HCT116 (cell line): ENCODE measurements at regions not wholly inside any gene's neighbourhood (a gene's known extent, or its start where the extent isn't known, plus 50 kb on each side); places are given as distances from the start of the nearest gene placed in this dataset.

ENCODE experiments used
- ATAC-seq: fragments of 200-7000 bp; cut with Tn5 transposase; 2 replicates; pipeline ENCODE4 v1.9.1; 2020; ENCODE audit warnings: mild to moderate bottlenecking, moderate library complexity
- BruUV-seq: library from RNA; stranded (reverse); fragments of 400-500 nt; replicated peaks from 2 replicates; lab custom pipeline; 2021; lab: Mats Ljungman, UMichigan
- CTCF ChIA-PET: fragments of 300-600 bp; sonication (Branson Sonifier 250); formaldehyde crosslinking; loops from one replicate; lab custom pipeline; 2021; ENCODE audit warnings: antibody characterized with exemption; lab: Charles Lee
- POLR2A ChIA-PET: fragments of 300-600, 350-600 bp; sonication (Branson Sonifier 250); formaldehyde crosslinking; loops from one replicate; lab custom pipeline; 2021; ENCODE audit warnings: antibody characterized with exemption; lab: Charles Lee
- RAD21 ChIA-PET, 2 experiments: fragments of 300-600 bp; sonication (Branson Sonifier 250); formaldehyde crosslinking; loops; one replicate each; lab custom pipeline; 2023; ENCODE audit warnings: low total read pairs in 2 of 2; ENCODE audit not compliant: uncharacterized antibody in 2 of 2, unreplicated experiment in 2 of 2, low non-redundant PET in 1 of 2; lab: Charles Lee
- DNase-seq: peaks from one replicate; pipeline ENCODE4 v3.0.0-alpha.2; 2010; ENCODE audit warnings: low read depth, low spot score
- H2AFZ ChIP-seq: fragments of 200-600 bp; shearing (Covaris generic), sonication (generic); 2 replicates; pipeline ENCODE4 v1.6.1; 2017; ENCODE audit warnings: low read depth, mixed run types, mixed read lengths, antibody characterized with exemption, low read length; ENCODE audit not compliant: poor library complexity, severe bottlenecking
- H3K27ac ChIP-seq: 2 replicates; pipeline ENCODE4 v1.5.1; 2012; ENCODE audit warnings: low read depth, low read length
- H3K27me3 ChIP-seq: fragments of 200-600 bp; sonication (generic); 2 replicates; pipeline ENCODE4 v1.6.1; 2016; ENCODE audit warnings: mixed run types, low read length, mixed read lengths; ENCODE audit not compliant: insufficient read depth
- H3K36me3 ChIP-seq, 2 experiments: fragments of 200-500 bp in 1 of 2; fragments of 200-600 bp in 1 of 2; sonication (Bioruptor generic) in 1 of 2; sonication (generic) in 1 of 2; 2 replicates each; pipeline versions ENCODE4 v1.5.1 to v1.6.1; 2014 to 2016; ENCODE audit warnings: low read length in 2 of 2, inconsistent platforms in 1 of 2, mixed read lengths in 1 of 2, mixed run types in 1 of 2; ENCODE audit not compliant: insufficient read depth in 2 of 2, control insufficient read depth in 1 of 2
- H3K4me1 ChIP-seq, 2 experiments: fragments of 200-600 bp in 1 of 2; sonication (generic) in 1 of 2; 2 replicates each; pipeline versions ENCODE4 v1.5.1 to v1.6.1; 2012 to 2017; ENCODE audit warnings: low read length in 2 of 2, inconsistent platforms in 1 of 2, mild to moderate bottlenecking in 1 of 2, mixed read lengths in 1 of 2, mixed run types in 1 of 2, moderate library complexity in 1 of 2; ENCODE audit not compliant: insufficient read depth in 2 of 2, control insufficient read depth in 1 of 2
- H3K4me2 ChIP-seq: fragments of 200-600 bp; sonication (generic); 2 replicates; pipeline ENCODE4 v1.6.1; 2017; ENCODE audit warnings: mixed run types, low read length, mixed read lengths
- H3K4me3 ChIP-seq, 2 experiments: fragments of 200-600 bp in 1 of 2; sonication (generic) in 1 of 2; replicated peaks in 1 of 2; 2 replicates each; pipeline ENCODE4 v1.5.1; 2011 to 2016; ENCODE audit warnings: low read length in 2 of 2, control low read depth in 1 of 2, low read depth in 1 of 2, mild to moderate bottlenecking in 1 of 2, mixed read lengths in 1 of 2, mixed run types in 1 of 2
- H3K79me2 ChIP-seq: fragments of 200-600 bp; sonication (generic); 2 replicates; pipeline ENCODE4 v1.6.1; 2017; ENCODE audit warnings: mild to moderate bottlenecking, mixed run types, low read length, moderate library complexity, mixed read lengths; ENCODE audit not compliant: insufficient read depth
- H3K9ac ChIP-seq: fragments of 200-600 bp; sonication (generic); 2 replicates; pipeline ENCODE4 v1.6.1; 2016; ENCODE audit warnings: low read length, mixed read lengths
- H3K9me2 ChIP-seq: fragments of 200-600 bp; sonication (generic), shearing (Covaris generic); 2 replicates; pipeline ENCODE4 v1.6.1; 2017; ENCODE audit warnings: mixed run types, mild to moderate bottlenecking, moderate library complexity; ENCODE audit not compliant: insufficient read depth
- H3K9me3 ChIP-seq, 2 experiments: fragments of 200-500 bp in 1 of 2; fragments of 200-600 bp in 1 of 2; sonication (Bioruptor generic) in 1 of 2; sonication (generic) in 1 of 2; 2 replicates each; pipeline ENCODE4 v1.6.1; 2014 to 2017; ENCODE audit warnings: low read length in 2 of 2, mixed read lengths in 2 of 2, inconsistent platforms in 1 of 2, low read depth in 1 of 2, mild to moderate bottlenecking in 1 of 2, mixed run types in 1 of 2, moderate library complexity in 1 of 2; ENCODE audit not compliant: control insufficient read depth in 1 of 2, insufficient read depth in 1 of 2
- H4K20me1 ChIP-seq: fragments of 200-600 bp; sonication (generic), shearing (Covaris generic); 2 replicates; pipeline ENCODE4 v1.6.1; 2017; ENCODE audit warnings: mixed run types, mild to moderate bottlenecking, moderate library complexity; ENCODE audit not compliant: insufficient read depth
- ATF3 ChIP-seq: IDR thresholded peaks from 2 replicates; pipeline ENCODE4 v1.6.1; 2012
- CEBPB ChIP-seq: IDR thresholded peaks from 2 replicates; pipeline ENCODE4 v1.6.1; 2012; ENCODE audit warnings: low read depth
- CTCF ChIP-seq, 3 experiments: fragments of 200-600 bp in 1 of 3; sonication (generic) in 1 of 3; IDR thresholded peaks in 2 of 3; conservative IDR thresholded peaks in 1 of 3; 2 replicates each; pipeline ENCODE4 v1.5.1; 2012 to 2017; ENCODE audit warnings: low read depth in 2 of 3, low read length in 2 of 3, antibody characterized with exemption in 1 of 3, borderline replicate concordance in 1 of 3, control low read depth in 1 of 3, mild to moderate bottlenecking in 1 of 3, mixed read lengths in 1 of 3, mixed run types in 1 of 3, moderate library complexity in 1 of 3; ENCODE audit not compliant: insufficient read depth in 1 of 3
- ELF1 ChIP-seq: IDR thresholded peaks from 2 replicates; pipeline ENCODE4 v1.6.1; 2012; ENCODE audit warnings: low read depth, borderline replicate concordance
- FOSL1 ChIP-seq: IDR thresholded peaks from 2 replicates; pipeline ENCODE4 v1.6.1; 2012; ENCODE audit warnings: low read depth
- JUND ChIP-seq: IDR thresholded peaks from 2 replicates; pipeline ENCODE4 v1.6.1; 2012
- POLR2A ChIP-seq: IDR thresholded peaks from 2 replicates; pipeline ENCODE4 v1.7.0; 2011; ENCODE audit warnings: borderline replicate concordance; ENCODE audit not compliant: insufficient read depth, insufficient read length; ENCODE audit errors: extremely low read depth
- POLR2AphosphoS5 ChIP-seq: IDR thresholded peaks from 2 replicates; pipeline ENCODE4 v1.6.1; 2011; ENCODE audit warnings: mild to moderate bottlenecking, low read depth, low read length, moderate library complexity
- RAD21 ChIP-seq: IDR thresholded peaks from 2 replicates; pipeline ENCODE4 v1.6.1; 2012; ENCODE audit warnings: low read depth, mild to moderate bottlenecking
- REST ChIP-seq: IDR thresholded peaks from 2 replicates; pipeline ENCODE4 v1.6.1; 2012; ENCODE audit warnings: low read depth
- SIN3A ChIP-seq: IDR thresholded peaks from 2 replicates; pipeline ENCODE4 v1.6.1; 2012; ENCODE audit warnings: low read depth
- SP1 ChIP-seq: IDR thresholded peaks from 2 replicates; pipeline ENCODE4 v1.6.1; 2012; ENCODE audit warnings: low read depth
- SRF ChIP-seq: IDR thresholded peaks from 2 replicates; pipeline ENCODE4 v1.6.1; 2012; ENCODE audit warnings: low read depth
- TCF7L2 ChIP-seq: IDR thresholded peaks from 2 replicates; pipeline ENCODE4 v1.7.0; 2011; ENCODE audit warnings: borderline replicate concordance, inconsistent platforms; ENCODE audit not compliant: insufficient read depth, insufficient read length; ENCODE audit errors: extremely low read depth
- YY1 ChIP-seq: IDR thresholded peaks from 2 replicates; pipeline ENCODE4 v1.6.1; 2011; ENCODE audit warnings: low read length, low read depth, moderate library complexity, mild to moderate bottlenecking; ENCODE audit not compliant: insufficient replicate concordance; ENCODE audit errors: extremely low read depth
- ZFX ChIP-seq: fragments of 450-650 bp; IDR thresholded peaks from 2 replicates; pipeline ENCODE4 v1.6.1; 2017
- ZNF274 ChIP-seq: fragments of 200-500 bp; sonication (Bioruptor generic); IDR thresholded peaks from 2 replicates; pipeline ENCODE4 v1.6.1; 2014; ENCODE audit warnings: mild to moderate bottlenecking, low read depth, low read length, inconsistent platforms
- intact Hi-C: fragments of 100-400 bp; cut with micrococcal nuclease; formaldehyde crosslinking; loops from 2 replicates; pipeline ENCODE4 v1.10.0; 2022

- TF ChIP-seq POLR2A, result no peak
- no peak for TF ChIP-seq ELF1
- no peak for TF ChIP-seq ATF3
- no peak for TF ChIP-seq SRF
- TF ChIP-seq ZFX, result no peak
- no peak for TF ChIP-seq TCF7L2
- no peak for TF ChIP-seq REST
- TF ChIP-seq ZNF274, result no peak
- TF ChIP-seq RAD21, result no peak
- no peak for TF ChIP-seq SP1
- TF ChIP-seq FOSL1, result no peak
- TF ChIP-seq CEBPB, result no peak
- TF ChIP-seq SIN3A, result no peak
- TF ChIP-seq POLR2AphosphoS5, result no peak
- TF ChIP-seq CTCF (IDR thresholded peaks at IDR 0.05 in 2 of 3, conservative IDR thresholded peaks at IDR 0.05 in 1 of 3; ENCODE audit: borderline replicate concordance in 1 of 3, insufficient read depth in 1 of 3, low read depth in 2 of 3, low read length in 2 of 3), result no peak
- TF ChIP-seq JUND, result no peak
- no peak for TF ChIP-seq YY1
- Histone ChIP-seq H3K79me2 (no peaks in the 10 kb centered on the region), H2AFZ (no peak overlapping the region), H3K9me2 (no peaks in the 10 kb centered on the region), H3K9ac (no peak overlapping the region), H3K4me3 (no peak overlapping the region), H3K27ac (no peak overlapping the region), H4K20me1 (no peaks in the 10 kb centered on the region), H3K4me2 (no peak overlapping the region), H3K9me3 (no peaks in the 10 kb centered on the region), H3K4me1 (no peaks in the 10 kb centered on the region), H3K36me3 (no peaks in the 10 kb centered on the region), H3K27me3 (no peaks in the 10 kb centered on the region)
- DNase-seq (no peak), ATAC-seq (no peak)
- POLR2A ChIA-PET, result no interaction called here
- intact Hi-C loops, result no loop called here
- RAD21 ChIA-PET, result no interaction called here
- CTCF ChIA-PET, result no interaction called here
- BruUV-seq, result no TSS peak
Observed at GRCh38 chr3:88225326-88226008, 75.7 kb downstream of the C3orf38 start.
